Mucosa of rectum (tissue), 2 donors: ENCODE measurements at regions not wholly inside any gene's neighbourhood (a gene's known extent, or its start where the extent isn't known, plus 50 kb on each side); places are given as distances from the start of the nearest gene placed in this dataset.

Experiments
- H3K27ac ChIP-seq, 2 donors: one replicate each; pipeline ENCODE4 v1.7.0; 2013; ENCODE audit warnings: inconsistent platforms in 2 of 2, low read depth in 2 of 2, low read length in 2 of 2
- H3K27me3 ChIP-seq, 2 donors: one replicate each; pipeline ENCODE4 v1.7.0; 2013; ENCODE audit warnings: low read length in 2 of 2; ENCODE audit not compliant: control insufficient read depth in 2 of 2, insufficient read depth in 2 of 2
- H3K36me3 ChIP-seq, 2 donors: one replicate each; pipeline ENCODE4 v1.7.0; 2013; ENCODE audit warnings: low read length in 2 of 2; ENCODE audit not compliant: control insufficient read depth in 2 of 2, insufficient read depth in 2 of 2
- H3K4me1 ChIP-seq, 2 donors: one replicate each; pipeline ENCODE4 v1.7.0; 2013; ENCODE audit warnings: low read length in 2 of 2, mild to moderate bottlenecking in 1 of 2; ENCODE audit not compliant: control insufficient read depth in 2 of 2, insufficient read depth in 2 of 2
- H3K4me3 ChIP-seq, 2 donors: one replicate each; pipeline ENCODE4 v1.7.0; 2013; ENCODE audit warnings: low read length in 2 of 2
- H3K9ac ChIP-seq, 2 donors: one replicate each; pipeline ENCODE4 v1.7.0; 2013; ENCODE audit warnings: low read length in 2 of 2, low read depth in 1 of 2, mild to moderate bottlenecking in 1 of 2
- H3K9me3 ChIP-seq, 2 donors: one replicate each; pipeline ENCODE4 v1.7.0; 2013; ENCODE audit warnings: low read length in 2 of 2; ENCODE audit not compliant: control insufficient read depth in 2 of 2
- donor health status: healthy.
- donor health status: Normal muscosa, but diverticular disease.

DNA sequence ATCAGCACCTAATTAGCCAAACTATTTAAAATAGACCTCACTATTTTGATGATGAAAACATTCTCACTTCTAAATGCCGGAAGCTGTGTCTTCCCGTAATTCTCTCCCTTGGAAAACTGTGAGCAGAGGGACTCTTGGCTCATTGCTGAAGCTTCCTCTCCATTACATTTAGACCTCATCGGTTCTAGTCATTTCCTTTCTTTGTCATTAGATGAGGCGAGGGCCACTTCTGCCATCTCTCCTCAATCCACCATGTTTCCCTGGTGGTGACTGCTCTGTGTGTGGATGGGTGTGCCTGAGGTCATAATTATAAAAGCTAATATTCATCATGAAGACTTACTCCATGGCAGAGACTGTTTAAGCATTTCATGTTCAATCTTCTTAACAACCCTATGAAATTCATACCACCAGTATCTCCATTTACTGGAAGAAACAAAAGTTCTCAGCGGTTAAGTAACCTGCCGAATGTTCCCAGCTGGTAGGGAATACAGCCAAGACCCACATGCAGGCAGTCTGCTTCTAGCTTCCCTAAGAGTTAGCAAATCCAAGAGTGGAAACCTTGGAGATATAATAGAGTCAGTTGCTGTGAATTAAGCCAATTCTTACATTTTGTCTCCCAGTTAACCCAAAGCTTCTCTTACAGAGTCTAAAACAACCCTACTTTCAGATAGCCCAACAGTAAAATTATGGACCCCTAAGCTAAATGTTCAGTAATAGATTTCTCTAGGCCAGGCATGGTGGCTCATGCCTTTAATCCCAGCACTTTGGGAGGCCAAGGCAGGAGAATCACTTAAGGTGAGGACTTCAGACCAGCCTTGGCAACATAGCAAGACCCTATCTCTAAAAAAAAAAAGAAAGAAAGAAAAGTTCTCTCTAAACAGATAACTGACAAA, 156.2 kb downstream of the ZBTB18 start:
- no peak overlapping the region for H3K9ac ChIP-seq
- no peaks in the 10 kb centered on the region for H3K27me3 ChIP-seq
- peaks cover 0 to 1% of the 10 kb centered on the region in 2 donors for H3K4me1 ChIP-seq
- no peaks in the 10 kb centered on the region for H3K36me3 ChIP-seq
- no peak overlapping the region for H3K4me3 ChIP-seq
- no peaks in the 10 kb centered on the region for H3K9me3 ChIP-seq
- H3K27ac ChIP-seq, result no peak overlapping the region

GRCh38 chr1:244207935-244208244, 156.8 kb downstream of the ZBTB18 start:
- Histone ChIP-seq H3K9me3 (no peaks in the 10 kb centered on the region), H3K4me3 (no peak overlapping the region), H3K27me3 (no peaks in the 10 kb centered on the region), H3K36me3 (no peaks in the 10 kb centered on the region), H3K4me1 (peaks cover 0 to 2% of the 10 kb centered on the region in 2 donors), H3K27ac (no peak overlapping the region), H3K9ac (no peak overlapping the region)

- Histone ChIP-seq H3K9me3 (no peaks in the 10 kb centered on the region), H3K4me3 (no peak overlapping the region), H3K27ac (no peak overlapping the region), H3K36me3 (no peaks in the 10 kb centered on the region), H3K27me3 (no peaks in the 10 kb centered on the region), H3K9ac (no peak overlapping the region), H3K4me1 (peaks cover 0 to 2% of the 10 kb centered on the region in 2 donors)
Observed at GRCh38 chr1:244209955-244210354, 158.9 kb downstream of the ZBTB18 start.

- Histone ChIP-seq H3K4me1 (peaks cover 0 to 2% of the 10 kb centered on the region in 2 donors), H3K27ac (no peak overlapping the region), H3K4me3 (no peak overlapping the region), H3K36me3 (no peaks in the 10 kb centered on the region), H3K9me3 (no peaks in the 10 kb centered on the region), H3K9ac (no peak overlapping the region), H3K27me3 (no peaks in the 10 kb centered on the region)
Observed at GRCh38 chr1:244210884-244211558, 159.9 kb downstream of the ZBTB18 start.

- Histone ChIP-seq H3K9me3 (no peaks in the 10 kb centered on the region), H3K4me1 (peaks cover 0 to 2% of the 10 kb centered on the region in 2 donors), H3K36me3 (no peaks in the 10 kb centered on the region), H3K4me3 (no peak overlapping the region), H3K27me3 (no peaks in the 10 kb centered on the region), H3K9ac (no peak overlapping the region), H3K27ac (no peak overlapping the region)
Observed at GRCh38 chr1:244211559-244211944, 160.5 kb downstream of the ZBTB18 start.

DNA sequence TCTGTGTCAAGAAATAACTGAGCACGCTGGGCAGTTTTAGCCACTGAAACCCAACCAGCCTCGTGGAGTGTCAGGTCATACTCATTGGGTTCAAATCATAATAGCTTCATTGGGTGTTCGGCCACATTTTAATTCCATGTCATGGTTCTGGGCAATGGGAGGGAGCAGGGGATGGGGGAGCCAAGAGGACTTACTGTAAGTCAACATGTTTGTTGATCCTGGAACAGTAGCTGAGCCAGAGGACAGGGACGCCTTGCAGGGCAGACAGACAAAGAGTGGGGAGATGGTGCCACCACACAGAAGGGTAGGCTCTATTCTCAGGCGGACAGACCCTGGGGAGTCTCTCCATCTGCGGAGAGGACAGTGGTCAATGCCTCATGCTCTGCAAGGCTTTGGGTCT, 161.1 kb downstream of the ZBTB18 start:
- Histone ChIP-seq H3K4me3 (no peak overlapping the region), H3K36me3 (no peaks in the 10 kb centered on the region), H3K27me3 (no peaks in the 10 kb centered on the region), H3K9ac (no peak overlapping the region), H3K27ac (no peak overlapping the region), H3K9me3 (no peaks in the 10 kb centered on the region), H3K4me1 (peaks cover 0 to 2% of the 10 kb centered on the region in 2 donors)

DNA sequence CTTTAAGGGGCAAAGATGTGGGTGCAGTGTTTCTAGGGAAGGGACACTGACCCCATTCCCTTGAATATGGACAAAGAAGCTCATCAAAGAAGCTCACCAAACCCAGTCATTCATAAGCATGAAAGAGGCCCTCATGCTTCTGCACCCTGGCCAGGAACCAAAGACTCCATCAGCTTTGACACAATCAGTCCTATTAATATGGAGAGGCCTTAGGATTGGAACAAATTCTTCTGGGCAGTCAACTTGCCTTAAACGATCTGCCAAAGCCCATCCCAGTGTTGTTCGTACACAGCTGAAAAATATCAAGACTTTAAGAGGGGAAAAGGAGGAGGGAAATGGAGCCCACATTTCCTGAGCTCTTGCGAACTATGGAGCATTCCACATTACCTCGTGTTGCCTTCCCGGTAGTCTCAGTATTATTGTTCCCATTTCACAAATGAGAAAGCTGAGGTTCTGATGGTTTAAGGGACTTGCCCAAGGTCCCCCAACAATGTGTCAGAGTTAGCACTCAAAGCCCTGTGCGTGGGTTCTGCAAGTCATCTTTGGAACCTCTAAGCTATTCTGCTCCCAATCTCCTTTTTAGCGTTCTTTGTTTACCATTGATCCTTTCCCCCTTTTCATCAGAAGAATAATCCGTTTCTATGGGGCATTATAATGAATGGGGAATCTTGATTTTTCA, 161.9 kb downstream of the ZBTB18 start:
- no peaks in the 10 kb centered on the region for H3K27me3 ChIP-seq
- H3K9ac ChIP-seq, result no peak overlapping the region
- H3K36me3 ChIP-seq, result no peaks in the 10 kb centered on the region
- H3K4me1 ChIP-seq, result peaks cover 0 to 2% of the 10 kb centered on the region in 2 donors
- H3K9me3 ChIP-seq, result no peaks in the 10 kb centered on the region
- H3K27ac ChIP-seq, result no peak overlapping the region
- H3K4me3 ChIP-seq, result no peak overlapping the region

DNA sequence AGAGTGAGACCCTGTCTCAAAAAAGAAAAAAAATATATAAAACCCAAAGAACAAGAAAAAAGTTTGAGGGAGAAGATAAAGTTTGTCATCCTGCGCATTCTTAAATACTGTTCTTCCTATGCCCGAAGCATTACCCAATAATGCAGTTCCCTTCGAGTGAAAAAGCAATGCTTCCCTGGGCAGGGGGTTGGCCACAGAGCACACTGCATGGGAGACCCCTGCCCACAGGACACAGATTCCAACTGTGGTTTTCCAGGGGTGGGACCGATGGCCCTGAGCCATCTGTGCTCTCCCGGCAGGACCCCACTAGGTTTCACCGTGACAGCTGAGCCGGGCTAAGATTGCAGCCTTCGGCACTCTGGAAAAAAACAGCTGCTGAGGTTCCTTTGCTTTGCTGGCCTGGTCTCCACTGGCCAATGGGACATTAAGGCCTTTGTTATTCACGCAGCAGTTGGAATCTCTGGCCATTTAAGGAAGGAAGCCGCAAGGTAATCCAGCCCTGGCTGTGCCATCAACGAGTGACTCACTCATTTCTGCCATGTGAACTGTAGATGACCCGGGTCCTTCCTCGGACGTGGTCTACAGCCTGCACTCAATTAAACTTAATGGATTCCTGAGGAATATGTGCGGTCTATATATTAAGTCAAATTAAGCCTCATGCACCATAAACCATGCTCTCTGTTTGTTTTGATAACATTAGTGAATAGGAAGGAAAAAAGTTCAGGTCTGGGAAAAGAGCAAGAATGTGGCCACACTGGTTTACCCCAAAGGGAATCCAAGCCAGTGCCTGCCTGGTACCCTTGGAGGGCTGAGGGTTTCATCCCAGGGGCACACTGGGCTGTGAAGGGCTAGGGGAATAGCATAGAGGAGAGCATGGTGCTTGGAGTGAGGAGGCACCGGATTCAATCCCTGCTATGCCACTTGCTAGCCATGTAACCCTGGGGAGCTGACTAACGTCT, 163.2 kb downstream of the ZBTB18 start:
- H3K27ac ChIP-seq, result peak overlapping the region in 1 of 2 donors; percentile 39
- H3K27me3 ChIP-seq, result no peaks in the 10 kb centered on the region
- H3K4me1 ChIP-seq, result peaks cover 0 to 2% of the 10 kb centered on the region in 2 donors
- no peak overlapping the region for H3K4me3 ChIP-seq
- no peak overlapping the region for H3K9ac ChIP-seq
- H3K36me3 ChIP-seq, result no peaks in the 10 kb centered on the region
- H3K9me3 ChIP-seq, result no peaks in the 10 kb centered on the region

DNA sequence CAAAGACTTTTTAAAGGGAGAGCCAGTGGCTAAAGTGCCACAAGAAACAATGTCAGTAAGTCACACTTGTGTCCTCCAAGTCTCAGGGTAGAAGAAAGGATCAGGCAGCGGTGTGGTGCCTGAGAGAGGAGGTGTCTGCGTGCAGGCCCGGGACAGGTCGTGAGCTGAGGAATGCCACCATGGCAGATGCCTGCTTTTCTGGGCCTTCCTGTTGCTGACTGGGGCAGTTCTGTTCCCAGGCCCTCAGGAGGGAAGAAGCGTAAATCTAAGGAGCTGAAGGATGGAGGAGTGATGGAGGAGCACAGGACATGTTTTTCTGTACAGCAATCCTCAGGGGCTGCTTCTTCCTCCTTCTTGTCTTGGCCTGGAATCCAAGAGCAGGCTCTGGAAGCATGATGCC, 165.8 kb downstream of the ZBTB18 start:
- Histone ChIP-seq H3K4me3 (no peak overlapping the region), H3K27ac (no peak overlapping the region), H3K9me3 (no peaks in the 10 kb centered on the region)

More for the DNA sequence above, 165.8 kb downstream of the ZBTB18 start:
- no peaks in the 10 kb centered on the region for H3K36me3 ChIP-seq
- no peak overlapping the region for H3K9ac ChIP-seq
- H3K27me3 ChIP-seq, result no peaks in the 10 kb centered on the region
- H3K4me1 ChIP-seq, result peaks cover 0 to 2% of the 10 kb centered on the region in 2 donors
